Fibroblast of lung (primary cell): ENCODE measurements at regions not wholly inside any gene's neighbourhood (a gene's known extent, or its start where the extent isn't known, plus 50 kb on each side); places are given as distances from the start of the nearest gene placed in this dataset.

Experiments
- DNase-seq, 2 donors: peaks; one replicate each; pipeline versions ENCODE4 v3.0.0 to v3.0.0-alpha.2; 2010; ENCODE audit warnings: low read depth in 2 of 2
- H2AFZ ChIP-seq: 2 replicates; pipeline ENCODE4 v1.5.1; 2012; ENCODE audit warnings: low read length, control low read depth, inconsistent platforms
- H3K27ac ChIP-seq: 2 replicates; pipeline ENCODE4 v1.5.1; 2011; ENCODE audit warnings: low read length, control low read depth; ENCODE audit not compliant: insufficient read depth
- H3K27me3 ChIP-seq: 2 replicates; pipeline ENCODE4 v1.5.1; 2011; ENCODE audit warnings: mild to moderate bottlenecking, low read length; ENCODE audit not compliant: control insufficient read depth, insufficient read depth
- H3K36me3 ChIP-seq: 2 replicates; pipeline ENCODE4 v1.5.1; 2011; ENCODE audit warnings: low read length; ENCODE audit not compliant: control insufficient read depth, insufficient read depth
- H3K4me1 ChIP-seq: 2 replicates; pipeline ENCODE4 v1.5.1; 2011; ENCODE audit warnings: low read length; ENCODE audit not compliant: control insufficient read depth, insufficient read depth; ENCODE audit errors: extremely low read depth
- H3K4me2 ChIP-seq: 2 replicates; pipeline ENCODE4 v1.5.1; 2011; ENCODE audit warnings: low read length, control low read depth; ENCODE audit not compliant: insufficient read depth; ENCODE audit errors: extremely low read depth
- H3K4me3 ChIP-seq, 4 experiments: fragments of 200-600 bp in 1 of 4; sonication (generic) in 1 of 4; replicated peaks in 1 of 4; 2 replicates each; pipeline ENCODE4 v1.5.1; 2011 to 2016; ENCODE audit warnings: low read length in 4 of 4, low read depth in 3 of 4, mild to moderate bottlenecking in 3 of 4, control low read depth in 2 of 4, inconsistent platforms in 1 of 4, mixed read lengths in 1 of 4; ENCODE audit not compliant: insufficient read depth in 1 of 4; ENCODE audit errors: control extremely low read depth in 1 of 4
- H3K79me2 ChIP-seq: 2 replicates; pipeline ENCODE4 v1.5.1; 2012; ENCODE audit warnings: mild to moderate bottlenecking, low read length, inconsistent platforms; ENCODE audit not compliant: control insufficient read depth, insufficient read depth
- H3K9ac ChIP-seq: 2 replicates; pipeline ENCODE4 v1.5.1; 2011; ENCODE audit warnings: mild to moderate bottlenecking, low read length, control low read depth; ENCODE audit not compliant: insufficient read depth
- H3K9me3 ChIP-seq: 2 replicates; pipeline ENCODE4 v1.5.1; 2012; ENCODE audit warnings: low read depth, low read length; ENCODE audit not compliant: control insufficient read depth, insufficient read depth
- H4K20me1 ChIP-seq: 2 replicates; pipeline ENCODE4 v1.5.1; 2011; ENCODE audit warnings: low read length; ENCODE audit not compliant: control insufficient read depth, insufficient read depth; ENCODE audit errors: extremely low read depth
- CTCF ChIP-seq, 2 donors: IDR thresholded peaks in 1 of 2; conservative IDR thresholded peaks in 1 of 2; 1 replicate in 1 of 2; 2 replicates in 1 of 2; pipeline ENCODE4 v1.5.1; 2011 to 2012; ENCODE audit warnings: low read length in 2 of 2, control low read depth in 1 of 2, inconsistent platforms in 1 of 2, low read depth in 1 of 2, mild to moderate bottlenecking in 1 of 2
- EZH2 ChIP-seq: IDR thresholded peaks from 2 replicates; pipeline ENCODE4 v1.5.1; 2012; ENCODE audit warnings: low read length, control low read depth, mild to moderate bottlenecking; ENCODE audit errors: missing control alignments

- no peaks in the 10 kb centered on the region for H3K4me1 ChIP-seq
- H3K9ac ChIP-seq = no peak overlapping the region
- no peaks in the 10 kb centered on the region for H3K27me3 ChIP-seq
- H3K79me2 ChIP-seq = no peaks in the 10 kb centered on the region
- H3K36me3 ChIP-seq = no peaks in the 10 kb centered on the region
- TF ChIP-seq CTCF (conservative IDR thresholded peaks at IDR 0.05 in 1 of 2, IDR thresholded peaks at IDR 0.05 in 1 of 2; ENCODE audit: low read depth in 1 of 2, low read length in 2 of 2) (no peak), EZH2 (no peak)
- H3K9me3 ChIP-seq = no peaks in the 10 kb centered on the region
- DNase-seq = no peak
- no peak overlapping the region for H3K4me3 ChIP-seq
- H3K4me2 ChIP-seq = no peak overlapping the region
- no peak overlapping the region for H3K27ac ChIP-seq
- H2AFZ ChIP-seq = no peak overlapping the region
- no peaks in the 10 kb centered on the region for H4K20me1 ChIP-seq
Observed at GRCh38 chr1:208533746-208534598, 289.8 kb upstream of the PLXNA2 start.

- Histone ChIP-seq H4K20me1 (no peaks in the 10 kb centered on the region), H3K79me2 (no peaks in the 10 kb centered on the region), H3K36me3 (no peaks in the 10 kb centered on the region), H3K9ac (no peak overlapping the region), H3K27ac (no peak overlapping the region), H3K4me3 (no peak overlapping the region), H2AFZ (no peak overlapping the region), H3K27me3 (no peaks in the 10 kb centered on the region), H3K4me1 (no peaks in the 10 kb centered on the region), H3K4me2 (no peak overlapping the region), H3K9me3 (no peaks in the 10 kb centered on the region)
- DNase-seq = no peak
- TF ChIP-seq EZH2 (no peak), CTCF (conservative IDR thresholded peaks at IDR 0.05 in 1 of 2, IDR thresholded peaks at IDR 0.05 in 1 of 2; ENCODE audit: low read depth in 1 of 2, low read length in 2 of 2) (no peak)
Observed at GRCh38 chr1:208534599-208534897, 290.4 kb upstream of the PLXNA2 start.

- no peak for TF ChIP-seq CTCF (conservative IDR thresholded peaks at IDR 0.05 in 1 of 2, IDR thresholded peaks at IDR 0.05 in 1 of 2; ENCODE audit: low read depth in 1 of 2, low read length in 2 of 2)
- TF ChIP-seq EZH2 = no peak
- H3K9me3 ChIP-seq = no peaks in the 10 kb centered on the region
- H3K27ac ChIP-seq = no peak overlapping the region
- no peak for DNase-seq
- H3K9ac ChIP-seq = no peak overlapping the region
- no peaks in the 10 kb centered on the region for H4K20me1 ChIP-seq
- H3K79me2 ChIP-seq = no peaks in the 10 kb centered on the region
- no peaks in the 10 kb centered on the region for H3K36me3 ChIP-seq
- no peak overlapping the region for H2AFZ ChIP-seq
- no peak overlapping the region for H3K4me2 ChIP-seq
- H3K27me3 ChIP-seq = no peaks in the 10 kb centered on the region
- H3K4me3 ChIP-seq = no peak overlapping the region
- H3K4me1 ChIP-seq = no peaks in the 10 kb centered on the region
Observed at GRCh38 chr1:208534979-208535378, 290.8 kb upstream of the PLXNA2 start.
